ENCODE measurements at regions not wholly inside any gene's neighbourhood (a gene's known extent, or its start where the extent isn't known, plus 50 kb on each side); places are given as distances from the start of the nearest gene placed in this dataset.
"Not testable (repeated sequence)": the region's sequence is repeated elsewhere in the genome, so short reads cannot be mapped to it uniquely, and the experiment has no call there.

DNA sequence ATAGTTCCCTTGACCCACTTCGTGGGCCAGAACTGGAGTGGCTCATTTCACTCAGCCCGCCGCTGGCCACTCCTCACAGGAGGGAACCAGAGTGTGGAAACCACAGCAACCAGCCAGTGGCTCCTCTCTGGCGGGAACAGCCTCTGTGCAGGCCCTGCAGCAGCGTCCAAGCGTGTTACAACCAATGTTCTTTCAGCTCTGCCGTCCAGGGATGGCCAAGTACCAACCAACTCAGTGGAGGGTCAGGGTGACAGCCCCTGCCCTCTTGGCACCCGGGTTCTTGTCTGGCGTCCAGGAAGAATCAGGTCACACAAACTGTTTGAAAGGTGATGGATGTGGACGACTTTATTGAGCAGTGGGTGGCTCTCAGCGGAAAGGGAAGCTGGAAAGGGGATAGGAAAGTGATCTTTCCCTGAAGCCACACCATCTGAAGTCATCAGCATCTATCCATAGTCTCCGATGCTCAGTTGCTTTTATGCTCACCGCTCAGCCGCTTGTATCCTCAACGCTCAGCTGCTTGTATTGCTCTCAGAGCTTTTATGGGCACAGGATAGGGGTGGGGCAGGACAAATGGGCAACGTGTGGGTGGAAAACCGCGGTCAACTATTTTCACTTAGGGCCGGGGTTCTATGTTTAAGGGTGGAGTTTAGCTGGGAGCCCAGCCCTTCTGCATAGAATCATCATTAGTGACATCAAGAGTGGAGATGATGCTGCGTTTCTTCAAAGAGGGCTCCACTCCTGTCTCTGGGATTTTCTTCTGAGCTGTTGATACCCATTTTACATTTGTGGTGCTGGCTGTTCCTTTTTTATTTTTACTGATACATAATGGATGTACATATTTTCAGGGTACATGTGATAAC, 250.2 kb downstream of the RRAGC start:
- no peak for DNase-seq (ENCODE audit: low read depth)

- DNase-seq (ENCODE audit: low read depth) = no peak
These were observed 251.2 kb downstream of the RRAGC start for GRCh38 chr1:38608202-38608864.

GRCh38 chr1:38607526-38607925, 252.0 kb downstream of the RRAGC start:
- DNase-seq (ENCODE audit: low read depth) = no peak

- DNase-seq (ENCODE audit: low read depth) = no peak
These were observed 254.5 kb downstream of the RRAGC start for GRCh38 chr1:38605063-38605462.

GRCh38 chr1:38603907-38604306, 255.7 kb downstream of the RRAGC start:
- DNase-seq (ENCODE audit: low read depth) = no peak

- DNase-seq (ENCODE audit: low read depth) = no peak
These were observed 258.7 kb downstream of the RRAGC start for GRCh38 chr1:38600905-38601304.

GRCh38 chr1:38600286-38600685, 259.3 kb downstream of the RRAGC start:
- DNase-seq (ENCODE audit: low read depth) = no peak

GRCh38 chr1:38598118-38598517, 261.5 kb downstream of the RRAGC start:
- DNase-seq (ENCODE audit: low read depth) = no peak

- DNase-seq (ENCODE audit: low read depth) = no peak
These were observed 270.5 kb downstream of the RRAGC start for GRCh38 chr1:38589036-38589435.

- DNase-seq (ENCODE audit: low read depth) = no peak
These were observed 271.8 kb downstream of the RRAGC start for GRCh38 chr1:38587766-38588165.

- no peak for DNase-seq (ENCODE audit: low read depth)
These were observed 272.5 kb downstream of the RRAGC start for GRCh38 chr1:38586993-38587646.

GRCh38 chr1:38585971-38586370, 273.6 kb downstream of the RRAGC start:
- no peak for DNase-seq (ENCODE audit: low read depth)

DNA sequence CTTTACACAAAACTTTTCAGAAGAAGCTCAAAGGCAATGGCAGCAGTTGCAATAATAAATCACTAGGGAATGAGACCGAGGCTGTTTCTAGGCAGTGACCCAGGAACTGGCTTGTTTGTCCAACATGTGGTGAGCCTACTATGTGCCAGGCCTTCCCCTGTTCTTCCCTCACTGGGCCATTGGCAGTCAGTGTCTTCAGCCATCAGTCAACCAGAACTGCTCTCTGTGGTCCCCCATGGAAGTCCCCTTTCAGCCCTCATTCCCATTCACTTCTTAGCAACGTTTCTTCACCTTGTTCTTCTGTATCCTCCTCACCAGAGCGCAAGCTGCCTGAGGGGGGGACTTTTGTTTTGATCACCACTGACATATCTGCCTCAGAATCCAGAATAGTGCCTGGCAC, 274.1 kb downstream of the RRAGC start:
- no peak for DNase-seq (ENCODE audit: low read depth)

DNA sequence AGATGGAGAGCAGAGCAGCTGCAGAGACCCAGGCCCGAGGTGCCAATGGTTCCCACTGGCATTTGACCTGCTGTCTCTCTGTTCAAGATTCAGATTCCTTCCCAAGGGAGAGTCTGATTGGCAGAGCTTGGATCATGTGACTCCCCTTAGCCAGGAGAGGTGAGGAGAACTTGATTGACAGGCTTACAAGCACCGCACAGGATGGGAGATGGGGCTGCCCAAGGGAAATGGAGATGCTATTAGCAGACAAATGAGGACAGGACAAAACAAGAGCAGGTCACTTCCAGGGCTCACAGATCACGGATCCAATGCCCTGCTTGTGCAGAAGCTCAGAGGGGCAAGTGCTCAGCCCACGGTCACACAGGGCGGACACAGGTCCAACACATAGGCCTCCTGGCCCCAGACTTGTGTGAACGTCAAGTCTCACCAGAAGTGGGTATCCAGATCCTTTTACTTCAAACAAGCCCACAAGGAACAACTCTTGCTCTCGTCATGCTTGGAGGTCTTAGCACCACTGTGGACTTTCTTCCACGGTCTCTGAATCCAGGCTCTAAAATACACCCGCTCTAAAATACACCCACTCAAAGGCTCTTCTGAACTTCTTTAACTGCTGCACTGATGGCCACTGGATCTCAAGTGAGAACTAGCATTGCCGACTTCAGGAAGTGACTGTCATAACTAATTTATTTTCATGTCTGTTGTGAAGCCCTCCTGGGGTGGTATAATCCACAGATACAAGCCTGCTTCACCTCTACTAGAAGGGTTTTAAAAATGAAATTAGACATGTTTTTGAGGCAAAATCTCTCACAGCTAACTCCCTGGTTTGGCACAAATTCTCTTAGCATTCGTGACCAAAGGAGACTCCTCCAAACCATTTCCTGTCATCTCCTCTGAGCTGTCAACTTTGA, 274.9 kb downstream of the RRAGC start:
- DNase-seq (ENCODE audit: low read depth) = no peak

GRCh38 chr1:38583287-38583686, 276.3 kb downstream of the RRAGC start:
- not testable (repeated sequence) for DNase-seq (ENCODE audit: low read depth)

- no peak for DNase-seq (ENCODE audit: low read depth)
These were observed 278.2 kb downstream of the RRAGC start for GRCh38 chr1:38581396-38581795.

DNA sequence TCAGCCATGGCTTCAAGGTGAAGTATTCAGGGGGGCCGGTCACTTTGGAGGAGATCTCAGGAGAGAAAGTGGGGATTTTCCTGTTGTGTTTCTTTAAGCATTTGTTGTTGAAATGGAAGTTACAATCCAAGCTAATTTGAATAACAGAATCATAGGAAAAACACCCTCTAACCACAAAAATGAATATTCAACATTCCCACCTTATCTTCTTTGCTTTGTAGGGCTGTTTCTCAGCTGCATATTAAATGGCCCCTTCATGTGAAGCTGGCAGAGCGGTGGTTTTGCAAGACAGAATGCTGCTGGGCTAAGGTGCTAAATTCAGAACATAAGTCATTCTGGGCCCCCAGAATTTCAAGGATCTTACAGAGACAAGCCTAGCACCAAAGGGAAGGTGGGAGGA, 279.0 kb downstream of the RRAGC start:
- no peak for DNase-seq (ENCODE audit: low read depth)

DNA sequence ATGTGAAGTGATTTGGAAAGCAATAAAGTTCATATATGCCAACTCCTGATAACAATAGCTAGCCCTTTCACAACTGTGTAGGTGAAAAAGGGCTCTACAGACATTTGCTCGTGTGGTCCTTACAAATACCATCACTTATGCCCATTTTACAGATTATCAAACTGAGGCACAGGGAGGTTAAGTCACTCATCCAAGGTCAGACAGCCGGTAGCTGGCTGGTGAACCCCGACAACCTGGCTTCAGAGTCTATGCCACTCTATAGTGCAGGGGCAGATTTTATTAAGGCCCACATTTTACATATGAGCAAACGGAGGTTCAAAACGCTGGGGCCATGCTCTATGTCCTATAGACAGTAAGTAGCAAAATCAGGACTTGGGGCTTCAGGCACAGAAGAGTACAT, 280.5 kb downstream of the RRAGC start:
- DNase-seq (ENCODE audit: low read depth) = no peak

- no peak for DNase-seq (ENCODE audit: low read depth)
These were observed 281.2 kb downstream of the RRAGC start for GRCh38 chr1:38578271-38578951.

DNA sequence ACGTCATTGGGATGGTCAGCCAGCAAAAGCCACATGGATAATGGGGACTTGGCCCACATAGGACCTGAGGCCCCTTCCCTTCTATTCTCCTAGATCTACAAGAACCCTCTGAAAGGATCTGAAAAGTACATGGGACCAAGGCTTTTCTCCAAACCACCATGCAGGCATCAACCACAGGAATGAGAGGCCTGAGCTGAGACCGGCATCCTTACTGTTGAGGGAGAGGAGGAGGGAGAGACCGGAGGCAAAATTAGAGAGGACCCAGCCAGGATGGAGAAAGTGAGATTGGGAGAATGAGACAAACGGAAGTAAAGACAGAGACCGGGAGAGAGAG, 281.7 kb downstream of the RRAGC start:
- no peak for DNase-seq (ENCODE audit: low read depth)

- no peak for DNase-seq (ENCODE audit: low read depth)
These were observed 282.2 kb downstream of the RRAGC start for GRCh38 chr1:38577385-38577784.

DNA sequence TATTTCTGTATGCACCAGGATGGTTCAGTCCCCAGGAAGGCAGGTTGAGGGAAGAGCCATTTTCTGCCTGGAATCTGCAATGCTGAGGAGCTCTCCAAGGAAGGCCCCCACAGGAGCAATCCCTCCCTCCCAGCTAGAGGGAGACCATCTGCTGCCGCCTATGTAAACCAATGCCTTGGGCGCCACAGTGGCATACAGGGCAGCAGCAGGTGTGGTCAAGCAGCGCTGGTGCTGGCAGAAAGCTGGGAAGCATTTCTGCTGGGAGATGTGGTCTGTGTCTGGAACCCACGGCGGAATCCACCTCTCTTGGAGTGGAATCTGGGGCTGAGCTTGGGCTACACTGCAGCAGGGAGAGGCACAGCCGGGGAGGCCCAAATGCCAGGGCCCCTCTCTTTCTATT, 283.3 kb downstream of the RRAGC start:
- DNase-seq (ENCODE audit: low read depth) = no peak
